ENCODE measurements at regions not wholly inside any gene's neighbourhood (a gene's known extent, or its start where the extent isn't known, plus 50 kb on each side); places are given as distances from the start of the nearest gene placed in this dataset.
"Not testable (repeated sequence)": the region's sequence is repeated elsewhere in the genome, so short reads cannot be mapped to it uniquely, and the experiment has no call there.

GRCh38 chr13:86909318-86909717 lies 761.9 kb upstream of the SLITRK5 start:
- no peak for TF ChIP-seq CTCF (IDR thresholded peaks at IDR 0.05)
- no peak for DNase-seq (ENCODE audit: low spot score)
- Mint-ChIP-seq H3K9me3 (ENCODE audit: low read depth) (peaks cover 3% of the 10 kb centered on the region), H3K4me1 (ENCODE audit: low read depth) (no peaks in the 10 kb centered on the region), H3K27me3 (ENCODE audit: low read depth) (no peaks in the 10 kb centered on the region), H3K36me3 (ENCODE audit: low read depth) (no peaks in the 10 kb centered on the region), H3K4me3 (ENCODE audit: unreplicated experiment) (no peak overlapping the region), H3K27ac (ENCODE audit: unreplicated experiment) (no peak overlapping the region)

GRCh38 chr13:86914757-86915156 lies 756.4 kb upstream of the SLITRK5 start:
- Mint-ChIP-seq H3K4me3 (ENCODE audit: unreplicated experiment) (no peak overlapping the region), H3K27ac (ENCODE audit: unreplicated experiment) (no peak overlapping the region), H3K27me3 (ENCODE audit: low read depth) (no peaks in the 10 kb centered on the region), H3K4me1 (ENCODE audit: low read depth) (no peaks in the 10 kb centered on the region), H3K9me3 (ENCODE audit: low read depth) (peaks cover 10% of the 10 kb centered on the region), H3K36me3 (ENCODE audit: low read depth) (no peaks in the 10 kb centered on the region)
- DNase-seq (ENCODE audit: low spot score): no peak
- no peak for TF ChIP-seq CTCF (IDR thresholded peaks at IDR 0.05)

- not testable (repeated sequence) for H3K4me1 Mint-ChIP-seq (ENCODE audit: low read depth); H3K36me3 Mint-ChIP-seq (ENCODE audit: low read depth); DNase-seq (ENCODE audit: low spot score); H3K4me3 Mint-ChIP-seq (ENCODE audit: unreplicated experiment); H3K27me3 Mint-ChIP-seq (ENCODE audit: low read depth); H3K9me3 Mint-ChIP-seq (ENCODE audit: low read depth); H3K27ac Mint-ChIP-seq (ENCODE audit: unreplicated experiment)
Observed at GRCh38 chr13:86917438-86917837, 753.7 kb upstream of the SLITRK5 start.

GRCh38 chr13:86918682-86919081 lies 752.5 kb upstream of the SLITRK5 start:
- no peak overlapping the region for H3K4me3 Mint-ChIP-seq (ENCODE audit: unreplicated experiment)
- H3K9me3 Mint-ChIP-seq (ENCODE audit: low read depth): peaks cover 7% of the 10 kb centered on the region
- H3K27me3 Mint-ChIP-seq (ENCODE audit: low read depth): no peaks in the 10 kb centered on the region
- H3K27ac Mint-ChIP-seq (ENCODE audit: unreplicated experiment): no peak overlapping the region
- no peaks in the 10 kb centered on the region for H3K36me3 Mint-ChIP-seq (ENCODE audit: low read depth)
- H3K4me1 Mint-ChIP-seq (ENCODE audit: low read depth): peaks cover 4% of the 10 kb centered on the region
- TF ChIP-seq CTCF (IDR thresholded peaks at IDR 0.05): no peak
- DNase-seq (ENCODE audit: low spot score): no peak

- no peaks in the 10 kb centered on the region for H3K36me3 Mint-ChIP-seq (ENCODE audit: low read depth)
- TF ChIP-seq CTCF (IDR thresholded peaks at IDR 0.05): no peak
- no peak overlapping the region for H3K27ac Mint-ChIP-seq (ENCODE audit: unreplicated experiment)
Observed at GRCh38 chr13:86920961-86921360, 750.2 kb upstream of the SLITRK5 start.

GRCh38 chr13:86922936-86923335 lies 748.2 kb upstream of the SLITRK5 start:
- Mint-ChIP-seq H3K36me3 (ENCODE audit: low read depth) (no peaks in the 10 kb centered on the region), H3K27me3 (ENCODE audit: low read depth) (no peaks in the 10 kb centered on the region), H3K9me3 (ENCODE audit: low read depth) (peaks cover 2% of the 10 kb centered on the region), H3K4me1 (ENCODE audit: low read depth) (peaks cover 4% of the 10 kb centered on the region), H3K27ac (ENCODE audit: unreplicated experiment) (no peak overlapping the region), H3K4me3 (ENCODE audit: unreplicated experiment) (no peak overlapping the region)
- no peak for TF ChIP-seq CTCF (IDR thresholded peaks at IDR 0.05)
- DNase-seq (ENCODE audit: low spot score): no peak

More at GRCh38 chr13:86920961-86921360, 750.2 kb upstream of the SLITRK5 start:
- H3K27me3 Mint-ChIP-seq (ENCODE audit: low read depth): no peaks in the 10 kb centered on the region
- H3K4me1 Mint-ChIP-seq (ENCODE audit: low read depth): peaks cover 4% of the 10 kb centered on the region
- H3K9me3 Mint-ChIP-seq (ENCODE audit: low read depth): no peaks in the 10 kb centered on the region
- DNase-seq (ENCODE audit: low spot score): no peak
- no peak overlapping the region for H3K4me3 Mint-ChIP-seq (ENCODE audit: unreplicated experiment)

GRCh38 chr13:86926916-86927315 lies 744.3 kb upstream of the SLITRK5 start:
- H3K27me3 Mint-ChIP-seq (ENCODE audit: low read depth); H3K27ac Mint-ChIP-seq (ENCODE audit: unreplicated experiment); H3K4me3 Mint-ChIP-seq (ENCODE audit: unreplicated experiment); DNase-seq (ENCODE audit: low spot score); H3K36me3 Mint-ChIP-seq (ENCODE audit: low read depth); H3K4me1 Mint-ChIP-seq (ENCODE audit: low read depth); H3K9me3 Mint-ChIP-seq (ENCODE audit: low read depth): not testable (repeated sequence)

All from chondrocyte (in vitro differentiated cells).